NT2/D1 (cell line): ENCODE measurements at regions not wholly inside any gene's neighbourhood (a gene's known extent, or its start where the extent isn't known, plus 50 kb on each side); places are given as distances from the start of the nearest gene placed in this dataset.

Experiments
- SUZ12 ChIP-seq: IDR thresholded peaks from 2 replicates; pipeline ENCODE4 v1.6.1; 2011; ENCODE audit not compliant: insufficient read length, insufficient read depth; ENCODE audit errors: extremely low read depth
- YY1 ChIP-seq: IDR thresholded peaks from 2 replicates; pipeline ENCODE4 v1.6.1; 2011; ENCODE audit not compliant: insufficient read length, insufficient read depth
- ZNF274 ChIP-seq: IDR thresholded peaks from 2 replicates; pipeline ENCODE4 v1.6.1; 2011; ENCODE audit warnings: mild to moderate bottlenecking, low read depth, low read length

DNA sequence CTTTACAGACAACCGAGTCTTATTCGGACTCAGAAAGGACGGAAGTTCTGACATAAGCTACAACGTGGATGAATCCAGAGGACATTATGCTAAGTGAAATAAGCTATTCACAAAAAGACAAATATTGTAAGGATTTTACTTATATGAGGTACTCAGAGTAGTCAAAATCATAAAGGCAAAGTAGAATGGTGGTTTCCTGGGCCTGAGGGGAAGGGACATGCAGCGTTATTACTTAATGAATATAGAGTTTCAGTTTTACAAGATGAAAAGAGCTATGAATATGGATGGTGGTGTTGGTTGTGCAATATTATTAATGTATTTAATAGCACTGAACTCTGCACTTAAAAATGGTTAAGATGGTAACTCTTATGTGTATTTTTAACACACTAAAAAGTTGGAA, 419.1 kb upstream of the SGCG start:
- TF ChIP-seq YY1: no peak
- TF ChIP-seq ZNF274: no peak
- TF ChIP-seq SUZ12: no peak
